SU-DHL-6 (cell line): ENCODE measurements at regions not wholly inside any gene's neighbourhood (a gene's known extent, or its start where the extent isn't known, plus 50 kb on each side); places are given as distances from the start of the nearest gene placed in this dataset.

ENCODE experiments used
- H2AFZ ChIP-seq: fragments of 200-600 bp; sonication (generic); 2 replicates; pipeline ENCODE4 v1.6.1; 2014; ENCODE audit warnings: low read depth, mild to moderate bottlenecking, moderate library complexity, mixed read lengths, antibody characterized with exemption, low read length; ENCODE audit not compliant: severe bottlenecking
- H3F3A ChIP-seq: fragments of 200-600 bp; shearing (Covaris generic); 2 replicates; pipeline ENCODE4 v1.6.0; 2016; ENCODE audit warnings: antibody characterized with exemption, mild to moderate bottlenecking; ENCODE audit not compliant: insufficient read depth
- H3K27ac ChIP-seq: fragments of 200-600 bp; sonication (generic); 2 replicates; pipeline ENCODE4 v1.5.1; 2016; ENCODE audit warnings: low read depth, mild to moderate bottlenecking, low read length, moderate library complexity, mixed read lengths
- H3K27me3 ChIP-seq: fragments of 200-600 bp; sonication (generic), shearing (Covaris generic); 2 replicates; pipeline ENCODE4 v1.6.0; 2014; ENCODE audit warnings: mild to moderate bottlenecking, low read length
- H3K36me3 ChIP-seq: fragments of 200-600 bp; sonication (generic); 2 replicates; pipeline ENCODE4 v1.6.1; 2014; ENCODE audit warnings: mild to moderate bottlenecking, low read length, mixed read lengths
- H3K4me2 ChIP-seq: fragments of 300-600, 200-600 bp; shearing (Covaris generic), sonication (generic); 2 replicates; pipeline ENCODE4 v1.6.0; 2014; ENCODE audit warnings: low read length, low read depth, mild to moderate bottlenecking; ENCODE audit not compliant: poor library complexity, severe bottlenecking
- H3K4me3 ChIP-seq: fragments of 200-600 bp; sonication (generic); 2 replicates; pipeline ENCODE4 v1.5.1; 2014; ENCODE audit warnings: antibody characterized with exemption, low read length, mild to moderate bottlenecking, mixed read lengths; ENCODE audit not compliant: insufficient read depth, poor library complexity, severe bottlenecking
- H3K79me2 ChIP-seq: fragments of 200-600 bp; sonication (generic); 2 replicates; pipeline ENCODE4 v1.6.1; 2014; ENCODE audit warnings: mild to moderate bottlenecking, low read length, moderate library complexity; ENCODE audit not compliant: insufficient read depth
- H3K9ac ChIP-seq: fragments of 200-600 bp; sonication (generic); 2 replicates; pipeline ENCODE4 v1.7.0; 2014; ENCODE audit warnings: mild to moderate bottlenecking, low read length
- H3K9me2 ChIP-seq: fragments of 200-600 bp; sonication (generic); replicated peaks from 2 replicates; pipeline ENCODE4 v1.6.1; 2014; ENCODE audit warnings: low read length; ENCODE audit not compliant: insufficient read depth
- H3K9me3 ChIP-seq: fragments of 200-600 bp; sonication (generic); 2 replicates; pipeline ENCODE4 v1.6.1; 2014; ENCODE audit warnings: low read length, mixed read lengths; ENCODE audit not compliant: insufficient read depth
- H4K20me1 ChIP-seq: fragments of 200-600 bp; sonication (generic); 2 replicates; pipeline ENCODE4 v1.6.1; 2014; ENCODE audit warnings: low read depth, mild to moderate bottlenecking, antibody characterized with exemption, low read length, moderate library complexity, mixed read lengths
- EZH2phosphoT487 ChIP-seq: fragments of 200-600 bp; sonication (generic), shearing (Covaris generic); conservative IDR thresholded peaks from 2 replicates; pipeline ENCODE4 v1.6.1; 2018; ENCODE audit warnings: mild to moderate bottlenecking, antibody characterized with exemption, low read length, moderate library complexity, mixed read lengths
- TF ChIP-seq, protein P1 (sequence below): fragments of 200-600 bp; sonication (generic); IDR thresholded peaks from one replicate; pipeline ENCODE4 v1.5.1; 2017; ENCODE audit warnings: antibody characterized with exemption, mild to moderate bottlenecking, low read length, moderate library complexity; ENCODE audit not compliant: insufficient read depth, poor library complexity, severe bottlenecking

DNA sequence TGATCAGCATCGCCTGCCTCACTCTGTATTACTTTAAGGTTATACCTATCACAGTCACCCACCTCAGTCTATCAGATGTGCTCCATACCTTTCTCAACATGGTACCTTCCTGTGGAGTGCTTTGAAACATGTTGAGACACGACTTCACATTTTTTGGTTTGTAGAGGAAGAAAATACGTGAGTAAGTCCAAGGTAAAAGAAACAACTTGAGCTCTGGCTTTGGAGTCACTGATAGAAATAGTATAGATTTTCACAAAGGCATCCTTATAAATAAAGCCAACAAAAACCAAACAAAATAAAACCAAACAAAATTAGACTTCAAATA lies 77.5 kb upstream of the HMHB1 start:
- Histone ChIP-seq H3K9me3 (no peaks in the 10 kb centered on the region), H3K9me2 (no peaks in the 10 kb centered on the region), H3K4me2 (no peak overlapping the region), H3F3A (no peaks in the 10 kb centered on the region), H3K4me3 (no peak overlapping the region), H3K79me2 (no peaks in the 10 kb centered on the region), H4K20me1 (no peaks in the 10 kb centered on the region), H3K27me3 (no peaks in the 10 kb centered on the region), H3K36me3 (no peaks in the 10 kb centered on the region), H3K27ac (no peak overlapping the region), H3K9ac (no peak overlapping the region), H2AFZ (no peak overlapping the region)
- TF ChIP-seq, protein P1, sequence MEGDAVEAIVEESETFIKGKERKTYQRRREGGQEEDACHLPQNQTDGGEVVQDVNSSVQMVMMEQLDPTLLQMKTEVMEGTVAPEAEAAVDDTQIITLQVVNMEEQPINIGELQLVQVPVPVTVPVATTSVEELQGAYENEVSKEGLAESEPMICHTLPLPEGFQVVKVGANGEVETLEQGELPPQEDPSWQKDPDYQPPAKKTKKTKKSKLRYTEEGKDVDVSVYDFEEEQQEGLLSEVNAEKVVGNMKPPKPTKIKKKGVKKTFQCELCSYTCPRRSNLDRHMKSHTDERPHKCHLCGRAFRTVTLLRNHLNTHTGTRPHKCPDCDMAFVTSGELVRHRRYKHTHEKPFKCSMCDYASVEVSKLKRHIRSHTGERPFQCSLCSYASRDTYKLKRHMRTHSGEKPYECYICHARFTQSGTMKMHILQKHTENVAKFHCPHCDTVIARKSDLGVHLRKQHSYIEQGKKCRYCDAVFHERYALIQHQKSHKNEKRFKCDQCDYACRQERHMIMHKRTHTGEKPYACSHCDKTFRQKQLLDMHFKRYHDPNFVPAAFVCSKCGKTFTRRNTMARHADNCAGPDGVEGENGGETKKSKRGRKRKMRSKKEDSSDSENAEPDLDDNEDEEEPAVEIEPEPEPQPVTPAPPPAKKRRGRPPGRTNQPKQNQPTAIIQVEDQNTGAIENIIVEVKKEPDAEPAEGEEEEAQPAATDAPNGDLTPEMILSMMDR: no peak
- no peak for TF ChIP-seq EZH2phosphoT487

GRCh38 chr5:143733665-143734455 lies 78.1 kb upstream of the HMHB1 start:
- H3K27ac ChIP-seq: no peak overlapping the region
- no peaks in the 10 kb centered on the region for H3F3A ChIP-seq
- no peak overlapping the region for H3K9ac ChIP-seq
- no peaks in the 10 kb centered on the region for H3K9me3 ChIP-seq
- no peaks in the 10 kb centered on the region for H3K27me3 ChIP-seq
- H3K9me2 ChIP-seq: no peaks in the 10 kb centered on the region
- H3K79me2 ChIP-seq: no peaks in the 10 kb centered on the region
- H3K4me2 ChIP-seq: no peak overlapping the region
- H2AFZ ChIP-seq: no peak overlapping the region
- no peak for TF ChIP-seq EZH2phosphoT487
- TF ChIP-seq, protein P1: no peak
- H4K20me1 ChIP-seq: no peaks in the 10 kb centered on the region
- H3K4me3 ChIP-seq: no peak overlapping the region
- no peaks in the 10 kb centered on the region for H3K36me3 ChIP-seq

- no peaks in the 10 kb centered on the region for H3F3A ChIP-seq
- H3K79me2 ChIP-seq: no peaks in the 10 kb centered on the region
- no peaks in the 10 kb centered on the region for H3K9me2 ChIP-seq
- no peak overlapping the region for H2AFZ ChIP-seq
- TF ChIP-seq, protein P1: no peak
- no peak for TF ChIP-seq EZH2phosphoT487
- H3K36me3 ChIP-seq: no peaks in the 10 kb centered on the region
- H4K20me1 ChIP-seq: no peaks in the 10 kb centered on the region
- no peak overlapping the region for H3K4me2 ChIP-seq
- no peak overlapping the region for H3K4me3 ChIP-seq
- H3K9ac ChIP-seq: no peak overlapping the region
- H3K27me3 ChIP-seq: no peaks in the 10 kb centered on the region
- no peaks in the 10 kb centered on the region for H3K9me3 ChIP-seq
- H3K27ac ChIP-seq: no peak overlapping the region
Measured at GRCh38 chr5:143732402-143732801, 79.6 kb upstream of the HMHB1 start.
